GM10266 (cell line): ENCODE measurements at regions not wholly inside any gene's neighbourhood (a gene's known extent, or its start where the extent isn't known, plus 50 kb on each side); places are given as distances from the start of the nearest gene placed in this dataset.

ENCODE experiments used
- DNase-seq: peaks from one replicate; pipeline ENCODE4 v3.0.0; 2012; ENCODE audit errors: extremely low spot score
- CTCF ChIP-seq: IDR thresholded peaks from 2 replicates; pipeline ENCODE4 v1.5.1; 2012; ENCODE audit warnings: mild to moderate bottlenecking, low read depth; ENCODE audit not compliant: control insufficient read depth, insufficient read depth; ENCODE audit errors: missing control alignments

GRCh38 chr3:150317469-150317868, 90.6 kb upstream of the TSC22D2 start:
- no peak for DNase-seq
- no peak for TF ChIP-seq CTCF

GRCh38 chr3:150315721-150316120, 92.4 kb upstream of the TSC22D2 start:
- DNase-seq, result no peak
- TF ChIP-seq CTCF, result no peak

- no peak for TF ChIP-seq CTCF
- DNase-seq, result no peak
Observed at GRCh38 chr3:150314248-150315004, 93.7 kb upstream of the TSC22D2 start.

GRCh38 chr3:150312018-150312657, 96.0 kb upstream of the TSC22D2 start:
- no peak for TF ChIP-seq CTCF

GRCh38 chr3:150311156-150311555, 96.9 kb upstream of the TSC22D2 start:
- TF ChIP-seq CTCF, result no peak

More at GRCh38 chr3:150312018-150312657, 96.0 kb upstream of the TSC22D2 start:
- DNase-seq, result no peak

GRCh38 chr3:150309557-150309956, 98.5 kb upstream of the TSC22D2 start:
- no peak for DNase-seq

More at GRCh38 chr3:150311156-150311555, 96.9 kb upstream of the TSC22D2 start:
- DNase-seq, result no peak

More at GRCh38 chr3:150309557-150309956, 98.5 kb upstream of the TSC22D2 start:
- no peak for TF ChIP-seq CTCF
